Caco-2 (cell line): ENCODE measurements at regions not wholly inside any gene's neighbourhood (a gene's known extent, or its start where the extent isn't known, plus 50 kb on each side); places are given as distances from the start of the nearest gene placed in this dataset.

Source experiments
- BruUV-seq: library from RNA; stranded (reverse); fragments of 400-500 nt; replicated peaks from 2 replicates; lab custom pipeline; 2021; lab: Mats Ljungman, UMichigan
- CTCF ChIA-PET: fragments of 300-600 bp; sonication (Branson Sonifier 250); formaldehyde crosslinking; loops from one replicate; lab custom pipeline; 2022; ENCODE audit warnings: antibody characterized with exemption; lab: Charles Lee
- POLR2A ChIA-PET: fragments of 300-600 bp; sonication (Branson Sonifier 250); formaldehyde crosslinking; loops from one replicate; lab custom pipeline; 2022; ENCODE audit warnings: antibody characterized with exemption; lab: Charles Lee
- DNase-seq, 2 experiments: peaks; one replicate each; pipeline versions ENCODE4 v3.0.0 to v3.0.0-alpha.2; 2020 to 2022
- H3K27me3 ChIP-seq: replicated peaks from 2 replicates; pipeline ENCODE4 v1.6.0; 2011; ENCODE audit warnings: low read length; ENCODE audit not compliant: control insufficient read depth, insufficient read depth
- H3K36me3 ChIP-seq: 2 replicates; pipeline ENCODE4 v1.5.1; 2011; ENCODE audit warnings: low read length; ENCODE audit not compliant: control insufficient read depth, insufficient read depth
- H3K4me1 ChIP-seq: fragments of 250-450 bp; sonication (Bioruptor Pico); 2 replicates; pipeline ENCODE4 v1.5.1; 2020; ENCODE audit warnings: mild to moderate bottlenecking
- H3K4me3 ChIP-seq: 2 replicates; pipeline ENCODE4 v1.5.1; 2011; ENCODE audit warnings: low read depth, mild to moderate bottlenecking, control low read depth, low read length
- H3K9me3 ChIP-seq: fragments of 250-450 bp; sonication (Bioruptor Pico); 2 replicates; pipeline ENCODE4 v1.5.1; 2020; ENCODE audit warnings: mild to moderate bottlenecking, moderate library complexity
- H3K27ac Mint-ChIP-seq: one replicate; pipeline ENCODE4 v1.8.0; 2022; ENCODE audit warnings: mixed read lengths; ENCODE audit not compliant: unreplicated experiment
- H3K27me3 Mint-ChIP-seq: one replicate; pipeline ENCODE4 v1.8.0; 2022; ENCODE audit warnings: mixed read lengths; ENCODE audit not compliant: insufficient read depth, unreplicated experiment
- H3K36me3 Mint-ChIP-seq: one replicate; pipeline ENCODE4 v1.8.0; 2022; ENCODE audit warnings: mild to moderate bottlenecking, mixed read lengths; ENCODE audit not compliant: insufficient read depth, unreplicated experiment
- H3K4me1 Mint-ChIP-seq: one replicate; pipeline ENCODE4 v1.8.0; 2022; ENCODE audit warnings: low read depth, mixed read lengths; ENCODE audit not compliant: unreplicated experiment
- H3K4me3 Mint-ChIP-seq: one replicate; pipeline ENCODE4 v1.8.0; 2022; ENCODE audit warnings: mild to moderate bottlenecking, moderate library complexity, mixed read lengths; ENCODE audit not compliant: unreplicated experiment
- H3K9me3 Mint-ChIP-seq: one replicate; pipeline ENCODE4 v1.8.0; 2022; ENCODE audit warnings: mixed read lengths; ENCODE audit not compliant: unreplicated experiment
- intact Hi-C: fragments of 100-400 bp; cut with micrococcal nuclease; formaldehyde crosslinking; loops from one replicate; pipeline ENCODE4 v1.10.0; 2022; ENCODE audit not compliant: unreplicated experiment
- TF ChIP-seq, protein P1 (sequence below), 2 experiments: fragments of 200-600 bp in 1 of 2; IDR thresholded peaks; 1 replicate in 1 of 2; 2 replicates in 1 of 2; pipeline versions ENCODE4 v1.5.1 to v1.8.0; 2011 to 2022; ENCODE audit warnings: antibody characterized with exemption in 1 of 2, control low read depth in 1 of 2, inconsistent platforms in 1 of 2, low read depth in 1 of 2, low read length in 1 of 2, mild to moderate bottlenecking in 1 of 2, moderate library complexity in 1 of 2; ENCODE audit not compliant: insufficient read depth in 1 of 2, severe bottlenecking in 1 of 2, unreplicated experiment in 1 of 2

GRCh38 chr4:62526671-62527070, 1326.5 kb downstream of the ADGRL3 start:
- intact Hi-C loops, result no loop called here
- POLR2A ChIA-PET, result no interaction called here
- Mint-ChIP-seq H3K27me3 (no peaks in the 10 kb centered on the region), H3K27ac (no peak overlapping the region), H3K4me1 (peaks cover 8% of the 10 kb centered on the region), H3K9me3 (peaks cover 17% of the 10 kb centered on the region), H3K4me3 (no peak overlapping the region), H3K36me3 (no peaks in the 10 kb centered on the region)
- CTCF ChIA-PET, result no interaction called here
- Histone ChIP-seq H3K36me3 (no peaks in the 10 kb centered on the region), H3K27me3 (no peaks in the 10 kb centered on the region), H3K4me3 (no peak overlapping the region), H3K9me3 (no peaks in the 10 kb centered on the region), H3K4me1 (no peaks in the 10 kb centered on the region)
- BruUV-seq, result no TSS peak
- TF ChIP-seq, protein P1, sequence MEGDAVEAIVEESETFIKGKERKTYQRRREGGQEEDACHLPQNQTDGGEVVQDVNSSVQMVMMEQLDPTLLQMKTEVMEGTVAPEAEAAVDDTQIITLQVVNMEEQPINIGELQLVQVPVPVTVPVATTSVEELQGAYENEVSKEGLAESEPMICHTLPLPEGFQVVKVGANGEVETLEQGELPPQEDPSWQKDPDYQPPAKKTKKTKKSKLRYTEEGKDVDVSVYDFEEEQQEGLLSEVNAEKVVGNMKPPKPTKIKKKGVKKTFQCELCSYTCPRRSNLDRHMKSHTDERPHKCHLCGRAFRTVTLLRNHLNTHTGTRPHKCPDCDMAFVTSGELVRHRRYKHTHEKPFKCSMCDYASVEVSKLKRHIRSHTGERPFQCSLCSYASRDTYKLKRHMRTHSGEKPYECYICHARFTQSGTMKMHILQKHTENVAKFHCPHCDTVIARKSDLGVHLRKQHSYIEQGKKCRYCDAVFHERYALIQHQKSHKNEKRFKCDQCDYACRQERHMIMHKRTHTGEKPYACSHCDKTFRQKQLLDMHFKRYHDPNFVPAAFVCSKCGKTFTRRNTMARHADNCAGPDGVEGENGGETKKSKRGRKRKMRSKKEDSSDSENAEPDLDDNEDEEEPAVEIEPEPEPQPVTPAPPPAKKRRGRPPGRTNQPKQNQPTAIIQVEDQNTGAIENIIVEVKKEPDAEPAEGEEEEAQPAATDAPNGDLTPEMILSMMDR (IDR thresholded peaks at IDR 0.05; ENCODE audit: insufficient read depth in 1 of 2, low read depth in 1 of 2, low read length in 1 of 2, severe bottlenecking in 1 of 2, unreplicated experiment in 1 of 2), result no peak
- no peak for DNase-seq

DNA sequence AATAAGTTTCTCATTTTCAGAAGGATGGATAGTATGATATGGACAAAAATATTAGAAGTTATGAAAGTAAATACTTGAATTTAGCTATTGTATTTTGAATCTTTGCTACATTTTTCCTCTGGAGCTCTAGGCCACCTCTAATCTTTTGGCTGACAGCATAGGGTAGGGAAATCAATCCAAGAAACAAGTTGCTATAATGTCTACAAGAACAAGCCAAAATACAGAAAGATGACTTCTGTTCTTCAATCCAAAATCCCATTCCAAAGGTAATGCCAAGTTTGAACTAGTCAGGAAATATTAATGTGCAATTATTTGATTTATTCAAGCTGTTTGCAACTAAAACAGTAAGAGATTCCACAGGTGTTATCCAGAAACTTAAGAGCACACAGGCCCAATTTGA, 1323.1 kb downstream of the ADGRL3 start:
- Histone ChIP-seq H3K4me3 (no peak overlapping the region), H3K27me3 (no peaks in the 10 kb centered on the region), H3K9me3 (no peaks in the 10 kb centered on the region), H3K36me3 (no peaks in the 10 kb centered on the region), H3K4me1 (no peaks in the 10 kb centered on the region)
- H3K36me3 Mint-ChIP-seq, result no peaks in the 10 kb centered on the region
- no peak overlapping the region for H3K27ac Mint-ChIP-seq
- no peaks in the 10 kb centered on the region for H3K27me3 Mint-ChIP-seq
- BruUV-seq, result no TSS peak
- H3K4me3 Mint-ChIP-seq, result no peak overlapping the region
- POLR2A ChIA-PET, result no interaction called here
- no peaks in the 10 kb centered on the region for H3K4me1 Mint-ChIP-seq
- DNase-seq, result no peak
- intact Hi-C loops, result no loop called here
- CTCF ChIA-PET, result no interaction called here
- H3K9me3 Mint-ChIP-seq, result peaks cover 11% of the 10 kb centered on the region
- TF ChIP-seq, protein P1 (IDR thresholded peaks at IDR 0.05; ENCODE audit: insufficient read depth in 1 of 2, low read depth in 1 of 2, low read length in 1 of 2, severe bottlenecking in 1 of 2, unreplicated experiment in 1 of 2), result no peak

GRCh38 chr4:62522273-62522672, 1322.1 kb downstream of the ADGRL3 start:
- Mint-ChIP-seq H3K9me3 (peaks cover 11% of the 10 kb centered on the region), H3K4me1 (no peaks in the 10 kb centered on the region), H3K27ac (no peak overlapping the region), H3K27me3 (no peaks in the 10 kb centered on the region), H3K36me3 (no peaks in the 10 kb centered on the region), H3K4me3 (no peak overlapping the region)
- Histone ChIP-seq H3K9me3 (no peaks in the 10 kb centered on the region), H3K27me3 (no peaks in the 10 kb centered on the region), H3K4me1 (no peaks in the 10 kb centered on the region), H3K4me3 (no peak overlapping the region), H3K36me3 (no peaks in the 10 kb centered on the region)
- CTCF ChIA-PET, result no interaction called here
- DNase-seq, result no peak
- POLR2A ChIA-PET, result no interaction called here
- TF ChIP-seq, protein P1 (IDR thresholded peaks at IDR 0.05; ENCODE audit: insufficient read depth in 1 of 2, low read depth in 1 of 2, low read length in 1 of 2, severe bottlenecking in 1 of 2, unreplicated experiment in 1 of 2), result no peak
- intact Hi-C loops, result no loop called here
- BruUV-seq, result no TSS peak
